ENCODE measurements at regions not wholly inside any gene's neighbourhood (a gene's known extent, or its start where the extent isn't known, plus 50 kb on each side); places are given as distances from the start of the nearest gene placed in this dataset.

- TF ChIP-seq CTCF (IDR thresholded peaks at IDR 0.05; ENCODE audit: low read depth, low read length, poor library complexity, severe bottlenecking), result no peak
- TF ChIP-seq EZH2phosphoT487 (IDR thresholded peaks at IDR 0.05; ENCODE audit: borderline replicate concordance, low read length), result no peak
Measured at GRCh38 chr11:128184981-128185380, 402.4 kb downstream of the ETS1 start.

All from DOHH2 (cell line).